ENCODE measurements at regions not wholly inside any gene's neighbourhood (a gene's known extent, or its start where the extent isn't known, plus 50 kb on each side); places are given as distances from the start of the nearest gene placed in this dataset.

DNA sequence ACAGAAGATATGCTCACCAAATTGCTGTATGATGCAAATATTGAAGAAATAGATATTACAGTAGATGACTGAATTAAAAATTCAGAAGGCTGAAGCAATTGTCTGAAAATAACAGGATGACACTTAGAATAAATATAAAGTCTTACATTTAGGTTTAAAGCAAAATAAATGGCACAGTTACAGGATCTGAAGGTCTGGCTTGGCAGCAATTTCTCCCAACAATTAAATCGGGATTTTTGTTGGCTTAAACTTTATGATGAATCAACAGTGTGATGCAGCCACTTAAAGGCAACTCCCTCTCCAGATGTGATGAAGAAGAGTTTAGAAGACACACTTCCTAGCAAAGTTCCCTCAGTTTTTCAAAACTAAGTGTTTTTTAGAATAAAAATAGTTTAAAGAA is 80.5 kb downstream of the NREP start:
- no peak for ATAC-seq (ENCODE audit: low read depth)
- POLR2A ChIA-PET (ENCODE audit: unreplicated experiment), result no interaction called here
- H2AFZ ChIP-seq (replicated peaks; ENCODE audit: low read length, poor library complexity), result no peak overlapping the region
- intact Hi-C loops (cut with micrococcal nuclease), result no loop called here
- H4K91ac ChIP-seq (ENCODE audit: insufficient read depth, low read depth, low read length), result no peak overlapping the region
- H3K4ac ChIP-seq (ENCODE audit: low read depth, low read length), result no peak overlapping the region
- H2BK120ac ChIP-seq (ENCODE audit: low read depth, low read length), result no peak overlapping the region
- no peak overlapping the region for H2AK5ac ChIP-seq (ENCODE audit: low read depth, low read length)
- H4K8ac ChIP-seq (ENCODE audit: low read depth in 2 of 2, low read length in 2 of 2), result no peak overlapping the region
- peak; percentile 44 for DNase-seq
- no peak overlapping the region for H3K4me3 ChIP-seq (ENCODE audit: insufficient read depth, low read depth, low read length)
- H4K20me1 ChIP-seq (ENCODE audit: insufficient read depth, low read length), result no peaks in the 10 kb centered on the region
- H3K4me2 ChIP-seq (ENCODE audit: low read depth, low read length), result no peak overlapping the region
- CTCF ChIA-PET, result no interaction called here
- H3K79me1 ChIP-seq (ENCODE audit: low read depth in 1 of 2, low read length in 2 of 2), result no peaks in the 10 kb centered on the region
- dilution Hi-C loops (cut with HindIII; ENCODE audit: low sequenced_read_pairs, unreplicated experiment), result no loop called here
- in situ Hi-C loops (cut with MboI; ENCODE audit: low sequenced_read_pairs), result no loop called here
- no peak overlapping the region for H3K14ac ChIP-seq (replicated peaks; ENCODE audit: low read depth, low read length)
- no peak overlapping the region for H2BK15ac ChIP-seq (ENCODE audit: low read depth, low read length)
- WGBS, 2 experiments (ENCODE audit: extremely low coverage in 2 of 2, insufficient read length in 1 of 2), result no CpG with 5 or more reads among the region's 1 CpG
- TF ChIP-seq MAFK (IDR thresholded peaks at IDR 0.05; ENCODE audit: low read depth, low read length) (no peak), MXI1 (IDR thresholded peaks at IDR 0.05; ENCODE audit: borderline replicate concordance, low read depth, low read length) (no peak), FOS (IDR thresholded peaks at IDR 0.05; ENCODE audit: low read depth, low read length) (no peak), RCOR1 (IDR thresholded peaks at IDR 0.05; ENCODE audit: insufficient replicate concordance, low read length) (no peak), SMC3 (IDR thresholded peaks at IDR 0.05; ENCODE audit: low read depth, low read length) (no peak), CHD1 (IDR thresholded peaks at IDR 0.05; ENCODE audit: low read depth, low read length) (no peak), BHLHE40 (IDR thresholded peaks at IDR 0.05; ENCODE audit: low read depth, low read length) (no peak), CEBPB (IDR thresholded peaks at IDR 0.05; ENCODE audit: low read depth, low read length) (no peak), RAD21 (IDR thresholded peaks at IDR 0.05; ENCODE audit: low read length) (no peak), RFX5 (IDR thresholded peaks at IDR 0.05; ENCODE audit: low read depth, low read length) (no peak), NFE2L2 (IDR thresholded peaks at IDR 0.05; ENCODE audit: low read depth, low read length) (no peak)
- TF ChIP-seq, protein P1, sequence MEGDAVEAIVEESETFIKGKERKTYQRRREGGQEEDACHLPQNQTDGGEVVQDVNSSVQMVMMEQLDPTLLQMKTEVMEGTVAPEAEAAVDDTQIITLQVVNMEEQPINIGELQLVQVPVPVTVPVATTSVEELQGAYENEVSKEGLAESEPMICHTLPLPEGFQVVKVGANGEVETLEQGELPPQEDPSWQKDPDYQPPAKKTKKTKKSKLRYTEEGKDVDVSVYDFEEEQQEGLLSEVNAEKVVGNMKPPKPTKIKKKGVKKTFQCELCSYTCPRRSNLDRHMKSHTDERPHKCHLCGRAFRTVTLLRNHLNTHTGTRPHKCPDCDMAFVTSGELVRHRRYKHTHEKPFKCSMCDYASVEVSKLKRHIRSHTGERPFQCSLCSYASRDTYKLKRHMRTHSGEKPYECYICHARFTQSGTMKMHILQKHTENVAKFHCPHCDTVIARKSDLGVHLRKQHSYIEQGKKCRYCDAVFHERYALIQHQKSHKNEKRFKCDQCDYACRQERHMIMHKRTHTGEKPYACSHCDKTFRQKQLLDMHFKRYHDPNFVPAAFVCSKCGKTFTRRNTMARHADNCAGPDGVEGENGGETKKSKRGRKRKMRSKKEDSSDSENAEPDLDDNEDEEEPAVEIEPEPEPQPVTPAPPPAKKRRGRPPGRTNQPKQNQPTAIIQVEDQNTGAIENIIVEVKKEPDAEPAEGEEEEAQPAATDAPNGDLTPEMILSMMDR (conservative IDR thresholded peaks at IDR 0.05; ENCODE audit: low read depth, low read length), result no peak
- TF ChIP-seq, protein P2, sequence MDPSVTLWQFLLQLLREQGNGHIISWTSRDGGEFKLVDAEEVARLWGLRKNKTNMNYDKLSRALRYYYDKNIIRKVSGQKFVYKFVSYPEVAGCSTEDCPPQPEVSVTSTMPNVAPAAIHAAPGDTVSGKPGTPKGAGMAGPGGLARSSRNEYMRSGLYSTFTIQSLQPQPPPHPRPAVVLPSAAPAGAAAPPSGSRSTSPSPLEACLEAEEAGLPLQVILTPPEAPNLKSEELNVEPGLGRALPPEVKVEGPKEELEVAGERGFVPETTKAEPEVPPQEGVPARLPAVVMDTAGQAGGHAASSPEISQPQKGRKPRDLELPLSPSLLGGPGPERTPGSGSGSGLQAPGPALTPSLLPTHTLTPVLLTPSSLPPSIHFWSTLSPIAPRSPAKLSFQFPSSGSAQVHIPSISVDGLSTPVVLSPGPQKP (IDR thresholded peaks at IDR 0.05; ENCODE audit: borderline replicate concordance, low read depth, low read length), result no peak
- H2AK9ac ChIP-seq (replicated peaks; ENCODE audit: low read depth, low read length, poor library complexity), result no peak overlapping the region
- no peak overlapping the region for H2BK5ac ChIP-seq (ENCODE audit: low read depth, low read length, poor library complexity, severe bottlenecking)
- no peaks in the 10 kb centered on the region for H3K9me3 ChIP-seq (ENCODE audit: control insufficient read depth, insufficient read depth, low read length)
- H3K23ac ChIP-seq (ENCODE audit: low read depth, low read length), result no peak overlapping the region
- H3K9me1 ChIP-seq (ENCODE audit: insufficient read depth, low read length), result no peaks in the 10 kb centered on the region; the same call in 1 of the 2 replicates
- no peak overlapping the region for H3K27ac ChIP-seq (ENCODE audit: insufficient read depth, low read length)
- no peak overlapping the region for H3K18ac ChIP-seq (ENCODE audit: low read depth, low read length)
- H2BK20ac ChIP-seq (ENCODE audit: low read depth, low read length), result no peak overlapping the region
- no peak overlapping the region for H3K9ac ChIP-seq (ENCODE audit: low read depth, low read length)
- no peaks in the 10 kb centered on the region for H3K36me3 ChIP-seq (ENCODE audit: control insufficient read depth, insufficient read depth, low read length)
- peaks cover 6% of the 10 kb centered on the region for H3K4me1 ChIP-seq (ENCODE audit: control insufficient read depth, insufficient read depth, low read length)
- H4K5ac ChIP-seq (ENCODE audit: low read depth, low read length), result no peak overlapping the region
- no peaks in the 10 kb centered on the region for H3K27me3 ChIP-seq (ENCODE audit: control insufficient read depth, insufficient read depth, low read length)
- no peak overlapping the region for H3K56ac ChIP-seq (ENCODE audit: extremely low read depth, insufficient read depth, low read length)
- no TSS peak for BruUV-seq (replicated peaks)

All from IMR-90 (cell line).